ENCODE measurements at regions not wholly inside any gene's neighbourhood (a gene's known extent, or its start where the extent isn't known, plus 50 kb on each side); places are given as distances from the start of the nearest gene placed in this dataset.

DNA sequence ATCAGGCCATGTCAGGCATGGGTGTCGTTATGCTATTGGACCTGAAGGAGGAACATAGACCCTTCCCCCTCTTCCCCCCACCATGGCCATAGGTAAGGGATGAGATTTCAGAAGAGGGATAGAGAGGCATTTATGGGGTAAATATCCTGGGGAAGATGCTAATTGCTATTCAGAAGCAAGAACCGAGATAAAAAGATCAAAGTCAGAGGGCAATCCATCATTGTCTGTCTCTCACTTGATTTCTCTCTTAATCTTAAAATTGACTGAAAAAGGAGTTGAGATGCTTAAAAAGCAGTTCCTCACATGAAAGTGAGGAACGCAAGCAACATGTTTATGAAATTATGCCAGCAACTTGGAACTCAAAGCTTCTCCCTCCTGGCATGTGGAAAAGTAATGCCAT, 212.0 kb downstream of the RPAP3 start:
- Histone ChIP-seq H3K9me3 (replicated peaks; ENCODE audit: control insufficient read depth, insufficient read depth, low read length) (no peaks in the 10 kb centered on the region), H3K4me2 (ENCODE audit: control insufficient read depth, insufficient read depth) (no peak overlapping the region), H3K36me3 (ENCODE audit: control insufficient read depth in 2 of 2, insufficient read depth in 2 of 2, low read length in 1 of 2) (no peaks in the 10 kb centered on the region), H3K9ac (ENCODE audit: control insufficient read depth, insufficient read depth, low read length) (no peak overlapping the region), H3K4me3 (no peak overlapping the region), H2AFZ (ENCODE audit: control insufficient read depth, low read depth, low read length) (no peak overlapping the region), H4K20me1 (ENCODE audit: control insufficient read depth, insufficient read depth) (no peaks in the 10 kb centered on the region), H3K27me3 (replicated peaks in 1 of 2; ENCODE audit: control insufficient read depth in 2 of 2, insufficient read depth in 2 of 2, low read length in 1 of 2) (no peaks in the 10 kb centered on the region), H3K27ac (ENCODE audit: control insufficient read depth, insufficient read depth) (no peak overlapping the region), H3K79me2 (ENCODE audit: control insufficient read depth, insufficient read depth, low read length) (no peaks in the 10 kb centered on the region), H3K4me1 (ENCODE audit: control insufficient read depth, insufficient read depth, low read length) (no peaks in the 10 kb centered on the region)
- no TSS peak for BruUV-seq (replicated peaks)
- ATAC-seq, result no peak
- DNase-seq (ENCODE audit: low read depth, low spot score), result no peak
- intact Hi-C loops (cut with micrococcal nuclease; ENCODE audit: unreplicated experiment), result no loop called here
- POLR2A ChIA-PET, result no interaction called here
- no peak for TF ChIP-seq RCOR1 (conservative IDR thresholded peaks at IDR 0.05; ENCODE audit: low read depth, low read length)
- TF ChIP-seq TAF1 (IDR thresholded peaks at IDR 0.05; ENCODE audit: borderline replicate concordance, low read depth, low read length), result no peak
- TF ChIP-seq RFX5 (IDR thresholded peaks at IDR 0.05; ENCODE audit: low read depth, low read length), result no peak
- TF ChIP-seq SMC3 (IDR thresholded peaks at IDR 0.05; ENCODE audit: borderline replicate concordance, low read length), result no peak
- TF ChIP-seq YBX1 (IDR thresholded peaks at IDR 0.05), result no peak
- TF ChIP-seq, protein P1, sequence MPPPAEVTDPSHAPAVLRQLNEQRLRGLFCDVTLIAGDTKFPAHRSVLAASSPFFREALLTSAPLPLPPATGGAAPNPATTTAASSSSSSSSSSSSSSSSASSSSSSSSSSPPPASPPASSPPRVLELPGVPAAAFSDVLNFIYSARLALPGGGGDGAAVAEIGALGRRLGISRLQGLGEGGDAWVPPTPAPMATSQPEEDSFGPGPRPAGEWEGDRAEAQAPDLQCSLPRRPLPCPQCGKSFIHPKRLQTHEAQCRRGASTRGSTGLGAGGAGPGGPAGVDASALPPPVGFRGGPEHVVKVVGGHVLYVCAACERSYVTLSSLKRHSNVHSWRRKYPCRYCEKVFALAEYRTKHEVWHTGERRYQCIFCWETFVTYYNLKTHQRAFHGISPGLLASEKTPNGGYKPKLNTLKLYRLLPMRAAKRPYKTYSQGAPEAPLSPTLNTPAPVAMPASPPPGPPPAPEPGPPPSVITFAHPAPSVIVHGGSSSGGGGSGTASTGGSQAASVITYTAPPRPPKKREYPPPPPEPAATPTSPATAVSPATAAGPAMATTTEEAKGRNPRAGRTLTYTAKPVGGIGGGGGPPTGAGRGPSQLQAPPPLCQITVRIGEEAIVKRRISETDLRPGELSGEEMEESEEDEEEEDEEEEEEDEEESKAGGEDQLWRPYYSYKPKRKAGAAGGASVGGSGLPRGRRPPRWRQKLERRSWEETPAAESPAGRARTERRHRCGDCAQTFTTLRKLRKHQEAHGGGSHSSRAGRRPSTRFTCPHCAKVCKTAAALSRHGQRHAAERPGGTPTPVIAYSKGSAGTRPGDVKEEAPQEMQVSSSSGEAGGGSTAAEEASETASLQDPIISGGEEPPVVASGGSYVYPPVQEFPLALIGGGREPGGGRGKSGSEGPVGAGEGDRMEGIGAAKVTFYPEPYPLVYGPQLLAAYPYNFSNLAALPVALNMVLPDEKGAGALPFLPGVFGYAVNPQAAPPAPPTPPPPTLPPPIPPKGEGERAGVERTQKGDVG (CRISPR knock-in tag; IDR thresholded peaks at IDR 0.05), result no peak
- no peak for TF ChIP-seq SP1 (IDR thresholded peaks at IDR 0.05; ENCODE audit: low read depth, low read length)
- TF ChIP-seq SUPT20H (IDR thresholded peaks at IDR 0.05; ENCODE audit: borderline replicate concordance, control insufficient read depth, low read depth, low read length), result no peak
- TF ChIP-seq STAT1 (conservative IDR thresholded peaks at IDR 0.05), result no peak
- no peak for TF ChIP-seq POU2F2 (IDR thresholded peaks at IDR 0.05; ENCODE audit: borderline replicate concordance, low read depth, low read length)
- TF ChIP-seq, protein P2, sequence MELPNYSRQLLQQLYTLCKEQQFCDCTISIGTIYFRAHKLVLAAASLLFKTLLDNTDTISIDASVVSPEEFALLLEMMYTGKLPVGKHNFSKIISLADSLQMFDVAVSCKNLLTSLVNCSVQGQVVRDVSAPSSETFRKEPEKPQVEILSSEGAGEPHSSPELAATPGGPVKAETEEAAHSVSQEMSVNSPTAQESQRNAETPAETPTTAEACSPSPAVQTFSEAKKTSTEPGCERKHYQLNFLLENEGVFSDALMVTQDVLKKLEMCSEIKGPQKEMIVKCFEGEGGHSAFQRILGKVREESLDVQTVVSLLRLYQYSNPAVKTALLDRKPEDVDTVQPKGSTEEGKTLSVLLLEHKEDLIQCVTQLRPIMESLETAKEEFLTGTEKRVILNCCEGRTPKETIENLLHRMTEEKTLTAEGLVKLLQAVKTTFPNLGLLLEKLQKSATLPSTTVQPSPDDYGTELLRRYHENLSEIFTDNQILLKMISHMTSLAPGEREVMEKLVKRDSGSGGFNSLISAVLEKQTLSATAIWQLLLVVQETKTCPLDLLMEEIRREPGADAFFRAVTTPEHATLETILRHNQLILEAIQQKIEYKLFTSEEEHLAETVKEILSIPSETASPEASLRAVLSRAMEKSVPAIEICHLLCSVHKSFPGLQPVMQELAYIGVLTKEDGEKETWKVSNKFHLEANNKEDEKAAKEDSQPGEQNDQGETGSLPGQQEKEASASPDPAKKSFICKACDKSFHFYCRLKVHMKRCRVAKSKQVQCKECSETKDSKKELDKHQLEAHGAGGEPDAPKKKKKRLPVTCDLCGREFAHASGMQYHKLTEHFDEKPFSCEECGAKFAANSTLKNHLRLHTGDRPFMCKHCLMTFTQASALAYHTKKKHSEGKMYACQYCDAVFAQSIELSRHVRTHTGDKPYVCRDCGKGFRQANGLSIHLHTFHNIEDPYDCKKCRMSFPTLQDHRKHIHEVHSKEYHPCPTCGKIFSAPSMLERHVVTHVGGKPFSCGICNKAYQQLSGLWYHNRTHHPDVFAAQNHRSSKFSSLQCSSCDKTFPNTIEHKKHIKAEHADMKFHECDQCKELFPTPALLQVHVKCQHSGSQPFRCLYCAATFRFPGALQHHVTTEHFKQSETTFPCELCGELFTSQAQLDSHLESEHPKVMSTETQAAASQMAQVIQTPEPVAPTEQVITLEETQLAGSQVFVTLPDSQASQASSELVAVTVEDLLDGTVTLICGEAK (IDR thresholded peaks at IDR 0.05; ENCODE audit: borderline replicate concordance), result no peak
- TF ChIP-seq, protein P3, sequence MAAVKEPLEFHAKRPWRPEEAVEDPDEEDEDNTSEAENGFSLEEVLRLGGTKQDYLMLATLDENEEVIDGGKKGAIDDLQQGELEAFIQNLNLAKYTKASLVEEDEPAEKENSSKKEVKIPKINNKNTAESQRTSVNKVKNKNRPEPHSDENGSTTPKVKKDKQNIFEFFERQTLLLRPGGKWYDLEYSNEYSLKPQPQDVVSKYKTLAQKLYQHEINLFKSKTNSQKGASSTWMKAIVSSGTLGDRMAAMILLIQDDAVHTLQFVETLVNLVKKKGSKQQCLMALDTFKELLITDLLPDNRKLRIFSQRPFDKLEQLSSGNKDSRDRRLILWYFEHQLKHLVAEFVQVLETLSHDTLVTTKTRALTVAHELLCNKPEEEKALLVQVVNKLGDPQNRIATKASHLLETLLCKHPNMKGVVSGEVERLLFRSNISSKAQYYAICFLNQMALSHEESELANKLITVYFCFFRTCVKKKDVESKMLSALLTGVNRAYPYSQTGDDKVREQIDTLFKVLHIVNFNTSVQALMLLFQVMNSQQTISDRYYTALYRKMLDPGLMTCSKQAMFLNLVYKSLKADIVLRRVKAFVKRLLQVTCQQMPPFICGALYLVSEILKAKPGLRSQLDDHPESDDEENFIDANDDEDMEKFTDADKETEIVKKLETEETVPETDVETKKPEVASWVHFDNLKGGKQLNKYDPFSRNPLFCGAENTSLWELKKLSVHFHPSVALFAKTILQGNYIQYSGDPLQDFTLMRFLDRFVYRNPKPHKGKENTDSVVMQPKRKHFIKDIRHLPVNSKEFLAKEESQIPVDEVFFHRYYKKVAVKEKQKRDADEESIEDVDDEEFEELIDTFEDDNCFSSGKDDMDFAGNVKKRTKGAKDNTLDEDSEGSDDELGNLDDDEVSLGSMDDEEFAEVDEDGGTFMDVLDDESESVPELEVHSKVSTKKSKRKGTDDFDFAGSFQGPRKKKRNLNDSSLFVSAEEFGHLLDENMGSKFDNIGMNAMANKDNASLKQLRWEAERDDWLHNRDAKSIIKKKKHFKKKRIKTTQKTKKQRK (IDR thresholded peaks at IDR 0.05; ENCODE audit: low read depth, low read length), result no peak
- no peak for TF ChIP-seq CHD4 (IDR thresholded peaks at IDR 0.05)
- no peak for TF ChIP-seq BACH1 (IDR thresholded peaks at IDR 0.05; ENCODE audit: borderline replicate concordance)
- RAD21 ChIA-PET (ENCODE audit: unreplicated experiment), result no interaction called here
- in situ Hi-C loops (cut with MboI), result no loop called here
- SMC1A ChIA-PET (ENCODE audit: uncharacterized antibody, unreplicated experiment), result no interaction called here
- WGBS (ENCODE audit: insufficient coverage, insufficient replicate concordance, low lambda C conversion rate, missing lambda C conversion rate), result 24% methylated on average over 3 of the region's 3 CpGs
- CTCF ChIA-PET, result no interaction called here
- FAIRE-seq, result no peak

All from GM12878 (cell line).